ENCODE measurements at regions not wholly inside any gene's neighbourhood (a gene's known extent, or its start where the extent isn't known, plus 50 kb on each side); places are given as distances from the start of the nearest gene placed in this dataset.

DNA sequence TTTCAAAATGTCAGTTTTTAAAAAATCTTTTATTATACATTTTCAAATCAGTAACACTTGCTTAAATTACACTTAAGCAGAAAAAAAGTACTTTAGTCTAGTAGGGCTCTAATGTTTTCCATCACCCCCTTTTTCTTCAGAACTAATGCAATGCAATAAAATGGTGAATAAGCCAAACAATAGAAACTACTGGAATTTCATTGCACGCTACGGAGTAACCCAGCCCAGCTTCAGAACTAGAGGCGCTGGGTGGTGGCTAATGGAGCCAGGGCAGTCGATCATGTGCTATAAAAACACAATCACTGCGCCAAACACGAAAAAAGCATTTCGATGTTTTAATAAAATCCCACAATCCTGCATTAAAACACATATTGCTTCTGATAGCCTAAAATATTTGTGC lies 59.9 kb upstream of the ODAD2 start:
- DNase-seq (ENCODE audit: low read depth) = no peak

DNA sequence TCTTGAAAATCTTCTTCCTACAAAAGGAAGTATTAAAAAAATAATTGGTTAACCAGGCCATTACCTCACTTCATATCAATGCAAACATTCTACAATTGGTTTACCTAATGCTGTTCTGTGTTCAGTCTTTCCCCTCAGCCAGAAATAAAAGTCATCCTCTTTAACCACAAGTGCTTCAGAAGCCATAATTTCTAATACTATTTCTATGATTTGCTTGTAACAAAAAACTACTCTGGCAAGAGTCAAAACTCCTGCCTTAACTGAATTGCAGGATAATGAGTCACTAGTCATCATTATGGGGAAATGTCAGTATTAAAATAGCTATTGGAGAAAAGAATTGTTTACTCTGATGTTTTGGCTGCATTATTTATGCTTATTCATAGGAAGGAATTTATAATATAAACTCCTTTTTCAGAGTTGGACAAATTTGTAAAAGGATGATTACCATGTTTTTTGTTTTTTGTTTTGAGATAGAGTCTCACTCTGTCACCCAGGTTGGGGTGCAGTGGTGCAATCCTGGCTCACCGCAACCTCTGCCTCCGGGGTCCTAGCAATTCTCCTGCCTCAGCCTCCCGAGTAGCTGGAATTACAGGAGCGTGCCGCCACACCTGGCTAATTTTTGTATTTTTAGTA lies 55.5 kb upstream of the ODAD2 start:
- no peak for DNase-seq (ENCODE audit: low read depth)

- no peak for DNase-seq (ENCODE audit: low read depth)
Observed at GRCh38 chr10:28049286-28049685, 50.4 kb upstream of the ODAD2 start.
